GM08714 (cell line): ENCODE measurements at regions not wholly inside any gene's neighbourhood (a gene's known extent, or its start where the extent isn't known, plus 50 kb on each side); places are given as distances from the start of the nearest gene placed in this dataset.

Experiments
- H3K4me3 ChIP-seq: fragments of 200-500 bp; sonication (Bioruptor generic); 2 replicates; pipeline ENCODE4 v1.5.1; 2014; ENCODE audit warnings: mild to moderate bottlenecking, low read length, inconsistent platforms
- ZNF274 ChIP-seq: IDR thresholded peaks from 2 replicates; pipeline ENCODE4 v1.6.1; 2012; ENCODE audit warnings: mild to moderate bottlenecking, low read depth, low read length

- no peak for TF ChIP-seq ZNF274
- H3K4me3 ChIP-seq, result no peak overlapping the region
Measured at GRCh38 chrX:139079789-139080188, 368.3 kb upstream of the FGF13 start.

GRCh38 chrX:139078761-139079280 lies 367.3 kb upstream of the FGF13 start:
- no peak for TF ChIP-seq ZNF274
- H3K4me3 ChIP-seq, result no peak overlapping the region

- TF ChIP-seq ZNF274, result no peak
- H3K4me3 ChIP-seq, result no peak overlapping the region
Measured at GRCh38 chrX:139078342-139078741, 366.8 kb upstream of the FGF13 start.

- no peak overlapping the region for H3K4me3 ChIP-seq
- no peak for TF ChIP-seq ZNF274
Measured at GRCh38 chrX:139077281-139078250, 366.0 kb upstream of the FGF13 start.

GRCh38 chrX:139063364-139063763 lies 351.8 kb upstream of the FGF13 start:
- TF ChIP-seq ZNF274, result no peak
- H3K4me3 ChIP-seq, result no peak overlapping the region

- H3K4me3 ChIP-seq, result no peak overlapping the region
- no peak for TF ChIP-seq ZNF274
Measured at GRCh38 chrX:139058831-139059495, 347.4 kb upstream of the FGF13 start.

GRCh38 chrX:139052461-139052860 lies 340.9 kb upstream of the FGF13 start:
- TF ChIP-seq ZNF274, result no peak
- no peak overlapping the region for H3K4me3 ChIP-seq

GRCh38 chrX:139049465-139049864 lies 337.9 kb upstream of the FGF13 start:
- TF ChIP-seq ZNF274, result no peak
- no peak overlapping the region for H3K4me3 ChIP-seq

- H3K4me3 ChIP-seq, result no peak overlapping the region
- no peak for TF ChIP-seq ZNF274
Measured at GRCh38 chrX:139044680-139045079, 333.2 kb upstream of the FGF13 start.

GRCh38 chrX:139039041-139039440 lies 327.5 kb upstream of the FGF13 start:
- no peak for TF ChIP-seq ZNF274
- no peak overlapping the region for H3K4me3 ChIP-seq

GRCh38 chrX:139026811-139027210 lies 315.3 kb upstream of the FGF13 start:
- H3K4me3 ChIP-seq, result no peak overlapping the region
- no peak for TF ChIP-seq ZNF274

GRCh38 chrX:139026406-139026805 lies 314.9 kb upstream of the FGF13 start:
- TF ChIP-seq ZNF274, result no peak
- H3K4me3 ChIP-seq, result no peak overlapping the region

GRCh38 chrX:139025816-139026215 lies 314.3 kb upstream of the FGF13 start:
- TF ChIP-seq ZNF274, result no peak
- no peak overlapping the region for H3K4me3 ChIP-seq

- H3K4me3 ChIP-seq, result no peak overlapping the region
- TF ChIP-seq ZNF274, result no peak
Measured at GRCh38 chrX:139023531-139023930, 312.0 kb upstream of the FGF13 start.

GRCh38 chrX:139020801-139021200 lies 309.3 kb upstream of the FGF13 start:
- no peak for TF ChIP-seq ZNF274
- H3K4me3 ChIP-seq, result no peak overlapping the region

GRCh38 chrX:139018436-139018835 lies 306.9 kb upstream of the FGF13 start:
- TF ChIP-seq ZNF274, result no peak
- H3K4me3 ChIP-seq, result no peak overlapping the region
